Ectodermal cell (in vitro differentiated cells): ENCODE measurements at regions not wholly inside any gene's neighbourhood (a gene's known extent, or its start where the extent isn't known, plus 50 kb on each side); places are given as distances from the start of the nearest gene placed in this dataset.

Experiments used
- H3K27ac ChIP-seq: 2 replicates; pipeline ENCODE4 v1.7.0; 2013; ENCODE audit warnings: mild to moderate bottlenecking, low read depth, low read length; ENCODE audit not compliant: insufficient read depth, poor library complexity, severe bottlenecking
- H3K27me3 ChIP-seq: 2 replicates; pipeline ENCODE4 v1.7.0; 2013; ENCODE audit warnings: mild to moderate bottlenecking, low read length; ENCODE audit not compliant: insufficient read depth, control insufficient read depth, poor library complexity, severe bottlenecking
- H3K36me3 ChIP-seq: one replicate; pipeline ENCODE4 v1.7.0; 2013; ENCODE audit warnings: low read length; ENCODE audit not compliant: control insufficient read depth, insufficient read depth
- H3K4me1 ChIP-seq: one replicate; pipeline ENCODE4 v1.7.0; 2013; ENCODE audit warnings: low read length; ENCODE audit not compliant: control insufficient read depth, insufficient read depth
- H3K4me3 ChIP-seq: 2 replicates; pipeline ENCODE4 v1.7.0; 2013; ENCODE audit warnings: low read depth, low read length, control low read depth; ENCODE audit not compliant: insufficient read depth
- H3K9me3 ChIP-seq: 2 replicates; pipeline ENCODE4 v1.7.0; 2013; ENCODE audit warnings: mild to moderate bottlenecking, low read length, moderate library complexity; ENCODE audit not compliant: control insufficient read depth
- WGBS, 2 experiments: methylation state at CpG; one replicate each; pipeline ENCODE4 v1.1.7; 2013; ENCODE audit warnings: missing lambda C conversion rate in 2 of 2; 5-methylcytosine and 5-hydroxymethylcytosine counted together

DNA sequence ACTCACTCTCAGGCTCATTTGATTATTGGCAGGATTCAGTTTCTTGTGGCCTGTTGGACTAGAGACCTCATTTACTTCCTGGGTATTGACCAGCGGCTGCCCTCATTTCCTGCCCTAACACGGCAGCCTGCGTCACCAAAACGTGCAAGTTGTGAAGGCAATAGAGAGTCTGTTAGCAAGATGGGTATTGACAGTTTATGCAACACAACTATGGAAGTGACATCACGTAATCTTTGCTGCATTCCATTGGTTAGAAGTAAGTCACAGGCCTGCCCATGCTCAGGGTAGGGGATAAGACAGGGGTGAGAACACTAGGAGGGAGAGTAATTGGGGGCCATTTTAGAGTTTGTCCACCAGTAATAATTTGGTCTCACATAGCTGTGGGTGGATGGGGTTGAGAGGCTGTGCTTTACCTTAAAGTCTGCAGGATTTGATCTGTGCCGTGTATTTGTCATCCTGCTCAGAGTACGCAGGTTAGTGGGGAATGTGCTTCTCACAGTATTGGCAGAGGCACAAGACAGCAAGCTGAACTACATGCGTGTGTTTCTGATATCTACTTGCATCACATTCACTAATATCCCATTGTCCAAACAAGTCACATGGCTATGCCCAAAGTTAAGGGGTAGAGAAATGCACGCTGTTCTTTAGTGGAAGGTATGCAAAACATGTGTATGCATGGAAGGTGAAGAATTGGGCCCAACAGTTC is 83.3 kb downstream of the EDEM1 start:
- Histone ChIP-seq H3K4me3 (no peak overlapping the region), H3K27ac (no peak overlapping the region), H3K9me3 (no peaks in the 10 kb centered on the region), H3K4me1 (no peaks in the 10 kb centered on the region), H3K36me3 (no peaks in the 10 kb centered on the region), H3K27me3 (no peaks in the 10 kb centered on the region)
- WGBS, 2 experiments, result 86 to 91% methylated on average over 9 of the region's 9 CpGs

DNA sequence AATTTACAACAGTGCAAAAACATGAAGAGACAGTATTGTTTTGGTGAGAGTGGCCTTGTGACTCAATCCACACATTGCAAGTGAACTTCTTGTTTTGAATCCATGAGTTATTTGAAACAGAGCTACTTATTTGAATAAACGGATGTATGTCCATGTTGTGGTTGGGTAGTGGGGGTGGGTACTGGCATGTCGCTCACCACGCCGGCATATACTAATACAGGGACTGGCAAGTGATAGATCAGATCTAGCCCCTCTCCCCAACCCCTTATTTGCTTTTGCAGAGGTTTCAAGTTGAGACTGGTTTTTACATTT is 83.8 kb downstream of the EDEM1 start:
- WGBS, 2 experiments, result 90 to 93% methylated on average over 4 of the region's 4 CpGs
- H3K4me1 ChIP-seq, result no peaks in the 10 kb centered on the region
- no peak overlapping the region for H3K4me3 ChIP-seq
- no peaks in the 10 kb centered on the region for H3K9me3 ChIP-seq
- H3K27me3 ChIP-seq, result no peaks in the 10 kb centered on the region
- H3K36me3 ChIP-seq, result no peaks in the 10 kb centered on the region
- H3K27ac ChIP-seq, result no peak overlapping the region

DNA sequence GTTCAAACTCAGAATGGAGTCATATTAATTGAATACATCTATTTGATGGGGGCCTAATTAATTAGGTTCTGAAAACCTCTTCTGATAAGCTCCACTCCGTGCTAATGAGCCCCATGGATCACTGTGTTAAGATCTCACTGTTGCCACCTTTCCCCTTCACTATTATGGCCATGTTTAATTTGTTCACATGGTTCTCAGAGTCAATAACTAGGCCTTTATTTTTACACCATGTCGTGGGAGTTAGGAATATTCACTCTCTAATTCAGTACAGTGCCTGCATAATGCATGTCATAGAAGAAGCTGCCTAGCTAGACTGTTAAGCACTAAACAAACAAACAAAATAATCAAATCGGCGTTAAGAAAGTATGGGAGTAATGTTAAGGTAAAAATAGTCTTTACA is 84.9 kb downstream of the EDEM1 start:
- no peaks in the 10 kb centered on the region for H3K4me1 ChIP-seq
- no peak overlapping the region for H3K4me3 ChIP-seq
- H3K27me3 ChIP-seq, result no peaks in the 10 kb centered on the region
- H3K9me3 ChIP-seq, result no peaks in the 10 kb centered on the region
- no peak overlapping the region for H3K27ac ChIP-seq
- no peaks in the 10 kb centered on the region for H3K36me3 ChIP-seq
- 82 to 84% methylated on average over 2 to 4 of the region's 4 CpGs for WGBS, 2 experiments

- Histone ChIP-seq H3K36me3 (no peaks in the 10 kb centered on the region), H3K4me3 (no peak overlapping the region), H3K27ac (no peak overlapping the region), H3K4me1 (no peaks in the 10 kb centered on the region), H3K9me3 (no peaks in the 10 kb centered on the region), H3K27me3 (no peaks in the 10 kb centered on the region)
- 90 to 96% methylated on average over 1 of the region's 1 CpG for WGBS, 2 experiments
Measured at GRCh38 chr3:5274091-5274490, 86.6 kb downstream of the EDEM1 start.

GRCh38 chr3:5275529-5275928 is 88.0 kb downstream of the EDEM1 start:
- Histone ChIP-seq H3K4me3 (no peak overlapping the region), H3K9me3 (no peaks in the 10 kb centered on the region), H3K27me3 (no peaks in the 10 kb centered on the region), H3K36me3 (no peaks in the 10 kb centered on the region), H3K4me1 (no peaks in the 10 kb centered on the region), H3K27ac (no peak overlapping the region)
- WGBS, 2 experiments, result 82 to 88% methylated on average over 2 of the region's 2 CpGs

DNA sequence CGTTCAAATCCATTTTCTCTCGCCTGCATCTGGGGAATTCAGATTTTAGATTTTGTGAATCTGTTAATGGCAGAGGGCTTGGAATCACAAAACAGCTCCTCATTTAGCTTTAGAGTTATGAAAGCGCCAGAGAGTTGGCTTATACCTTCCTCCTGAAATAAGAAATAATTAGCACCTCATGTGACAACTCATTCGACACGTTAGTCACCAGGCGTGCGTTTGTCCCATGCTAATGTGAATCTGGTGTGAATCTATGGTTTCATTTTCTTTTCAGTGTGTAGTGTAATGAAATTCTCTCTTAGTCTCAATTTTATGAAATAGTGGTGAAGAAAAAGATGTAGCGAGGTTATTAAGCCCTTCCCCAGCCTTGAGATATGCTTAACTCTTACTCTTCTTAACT is 89.4 kb downstream of the EDEM1 start:
- WGBS, 2 experiments, result 96% methylated on average over 7 to 8 of the region's 8 CpGs
- H3K27ac ChIP-seq, result no peak overlapping the region
- H3K27me3 ChIP-seq, result no peaks in the 10 kb centered on the region

DNA sequence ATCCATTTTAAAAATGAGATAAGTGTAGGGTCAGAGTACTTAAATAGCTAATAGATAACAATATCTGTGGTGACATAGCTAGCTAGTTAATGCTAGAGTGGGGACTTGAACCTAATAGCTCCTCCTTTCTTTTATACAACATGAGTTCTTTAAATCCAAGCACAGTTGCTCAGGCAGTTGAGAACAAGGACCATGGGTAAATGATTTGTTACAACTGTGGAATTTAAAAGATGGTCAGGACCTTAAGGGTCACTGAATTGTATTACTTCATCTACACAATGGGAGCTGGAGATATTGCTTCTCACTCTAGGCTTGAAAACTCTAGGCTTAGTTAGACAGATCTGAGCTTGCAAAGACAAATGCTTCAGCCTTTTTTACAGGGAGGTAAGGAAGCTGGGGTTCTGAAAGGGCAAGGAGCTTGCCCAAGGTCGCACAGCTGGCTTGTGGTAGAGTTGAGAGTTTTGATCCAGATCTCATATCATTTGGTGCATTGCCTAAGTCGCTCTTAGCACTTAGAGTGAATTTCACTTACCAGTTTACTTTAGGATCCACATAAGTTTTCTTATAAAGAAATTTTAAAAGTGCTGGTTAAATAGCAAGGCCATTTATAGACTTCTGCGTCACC is 90.2 kb downstream of the EDEM1 start:
- Histone ChIP-seq H3K36me3 (no peaks in the 10 kb centered on the region), H3K27ac (no peak overlapping the region), H3K9me3 (no peaks in the 10 kb centered on the region), H3K4me1 (no peaks in the 10 kb centered on the region), H3K4me3 (no peak overlapping the region), H3K27me3 (no peaks in the 10 kb centered on the region)
- 91 to 94% methylated on average over 1 to 2 of the region's 3 CpGs for WGBS, 2 experiments

More for the DNA sequence above, 89.4 kb downstream of the EDEM1 start:
- Histone ChIP-seq H3K4me1 (no peaks in the 10 kb centered on the region), H3K36me3 (no peaks in the 10 kb centered on the region), H3K4me3 (no peak overlapping the region), H3K9me3 (no peaks in the 10 kb centered on the region)

- Histone ChIP-seq H3K36me3 (no peaks in the 10 kb centered on the region), H3K4me3 (no peak overlapping the region), H3K27me3 (no peaks in the 10 kb centered on the region), H3K9me3 (no peaks in the 10 kb centered on the region), H3K27ac (no peak overlapping the region), H3K4me1 (no peaks in the 10 kb centered on the region)
Measured at GRCh38 chr3:5278666-5279065, 91.2 kb downstream of the EDEM1 start.

- Histone ChIP-seq H3K4me1 (no peaks in the 10 kb centered on the region), H3K36me3 (no peaks in the 10 kb centered on the region), H3K9me3 (no peaks in the 10 kb centered on the region), H3K27ac (no peak overlapping the region), H3K27me3 (no peaks in the 10 kb centered on the region), H3K4me3 (no peak overlapping the region)
- WGBS, 2 experiments, result 80% methylated on average over 1 of the region's 1 CpG; no CpG with 5 or more reads in 1 of the 2 experiments
Measured at GRCh38 chr3:5282703-5283102, 95.2 kb downstream of the EDEM1 start.

DNA sequence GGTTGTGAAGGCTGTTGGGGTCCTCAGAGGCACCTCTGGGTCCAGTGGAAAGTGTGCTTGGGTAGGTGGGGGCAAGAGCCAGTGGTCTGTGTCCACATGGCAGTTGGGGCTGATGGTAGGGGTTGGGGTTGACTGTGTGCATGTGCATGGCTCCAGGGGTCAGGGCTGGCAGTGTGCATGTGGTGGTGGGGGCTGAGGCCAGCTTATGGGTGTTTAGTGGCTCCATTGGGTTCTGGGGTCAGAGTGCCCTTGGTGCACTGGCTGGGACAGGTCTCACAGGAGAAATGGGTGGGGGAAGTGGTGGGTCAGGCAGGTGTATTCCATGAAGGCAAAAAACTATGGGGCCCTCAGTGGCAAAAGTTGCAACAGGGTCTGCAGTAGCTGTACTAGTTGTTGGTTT is 97.9 kb downstream of the EDEM1 start:
- Histone ChIP-seq H3K27me3 (no peaks in the 10 kb centered on the region), H3K36me3 (no peaks in the 10 kb centered on the region), H3K4me1 (no peaks in the 10 kb centered on the region), H3K27ac (no peak overlapping the region), H3K4me3 (no peak overlapping the region), H3K9me3 (no peaks in the 10 kb centered on the region)
